ENCODE measurements at regions not wholly inside any gene's neighbourhood (a gene's known extent, or its start where the extent isn't known, plus 50 kb on each side); places are given as distances from the start of the nearest gene placed in this dataset.

- peak in 2 of 4 experiments; percentile 12 to 23 for DNase-seq
Observed at GRCh38 chr5:103461243-103461642, 101.3 kb downstream of the NUDT12 start.

DNA sequence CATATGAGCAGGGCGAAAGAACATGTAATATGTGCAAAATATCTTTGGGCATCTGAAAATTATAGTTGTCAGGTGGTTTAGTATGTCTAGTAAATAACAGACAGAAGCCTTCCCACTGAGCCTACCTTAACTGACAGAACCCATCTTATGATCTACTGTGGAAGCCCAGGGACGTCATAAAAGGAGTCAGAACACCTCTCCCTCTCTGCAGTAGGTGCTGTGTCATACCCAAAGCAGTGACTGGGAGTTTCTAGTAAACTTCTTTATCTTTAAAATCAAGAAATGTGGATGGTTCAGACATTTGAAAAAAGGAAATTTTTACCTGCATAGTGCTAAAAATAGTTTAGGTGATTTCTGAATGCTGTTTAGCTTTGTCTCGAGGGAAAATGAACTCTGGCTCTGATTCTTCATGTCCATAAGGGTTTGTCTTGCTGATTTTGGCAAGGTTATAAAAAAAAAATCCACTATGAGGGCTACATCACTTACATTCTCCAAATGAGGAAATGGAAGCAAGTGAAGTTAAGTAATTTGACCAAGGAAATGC is 104.0 kb downstream of the NUDT12 start:
- peak in 1 of 4 experiments; percentile 10 for DNase-seq

- DNase-seq, result no peak
Observed at GRCh38 chr5:103456476-103456875, 106.1 kb downstream of the NUDT12 start.

DNA sequence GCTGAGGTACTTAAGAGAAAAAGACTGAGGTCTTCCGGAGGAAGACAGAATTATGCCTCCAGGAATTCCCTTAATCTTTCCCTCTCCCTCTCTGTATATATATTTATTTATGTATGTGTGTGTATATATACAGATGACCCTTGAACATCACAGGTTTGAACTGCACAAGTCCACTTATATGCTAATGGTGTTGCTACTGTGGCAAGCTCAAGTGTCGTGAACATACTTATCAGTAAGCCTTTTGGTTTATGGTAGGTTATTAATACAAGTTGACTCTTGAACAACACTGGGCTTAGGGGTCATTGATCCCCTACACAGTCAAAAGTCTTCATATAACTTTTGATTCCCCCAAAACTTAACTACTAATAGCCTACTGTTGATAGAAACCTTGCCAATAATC is 106.8 kb downstream of the NUDT12 start:
- DNase-seq, result no peak

DNA sequence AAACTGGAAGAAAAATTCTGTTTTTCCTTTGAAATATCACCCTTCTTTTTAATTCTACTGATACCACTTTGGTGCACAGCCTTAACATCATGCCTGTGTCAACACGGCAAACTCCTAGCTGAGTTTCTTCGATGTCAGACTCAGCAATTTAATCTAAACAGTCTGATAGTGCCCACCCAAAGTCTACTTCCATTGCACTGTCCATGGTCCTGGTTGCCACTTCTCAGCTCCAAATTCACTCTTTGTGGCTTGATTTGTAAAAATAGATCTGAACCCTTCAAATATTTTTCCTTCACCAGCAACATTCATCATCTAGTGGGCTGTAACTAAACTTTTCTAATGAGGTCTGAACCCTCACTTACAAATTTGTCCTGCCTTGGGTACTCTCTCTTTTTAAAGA is 107.8 kb downstream of the NUDT12 start:
- no peak for DNase-seq

DNA sequence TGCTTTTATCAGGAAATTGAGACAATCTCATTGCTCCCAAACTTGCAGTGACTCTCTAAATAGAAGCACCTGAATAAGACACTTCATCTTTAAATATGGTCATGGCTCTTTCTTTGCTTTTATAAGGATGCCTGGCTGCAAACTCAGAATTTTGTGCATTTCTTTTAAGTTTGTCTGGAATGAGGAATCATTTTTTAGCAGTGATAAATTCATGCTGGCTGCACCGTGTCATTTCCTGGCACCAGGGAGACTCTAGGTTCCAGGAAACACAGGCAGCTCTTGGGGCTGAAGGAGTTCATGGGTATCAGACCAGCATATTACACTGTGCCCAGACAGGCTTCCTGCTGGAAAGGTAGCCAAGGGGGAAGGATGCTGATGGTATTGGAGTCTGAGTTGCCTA is 109.9 kb downstream of the NUDT12 start:
- no peak for DNase-seq

DNA sequence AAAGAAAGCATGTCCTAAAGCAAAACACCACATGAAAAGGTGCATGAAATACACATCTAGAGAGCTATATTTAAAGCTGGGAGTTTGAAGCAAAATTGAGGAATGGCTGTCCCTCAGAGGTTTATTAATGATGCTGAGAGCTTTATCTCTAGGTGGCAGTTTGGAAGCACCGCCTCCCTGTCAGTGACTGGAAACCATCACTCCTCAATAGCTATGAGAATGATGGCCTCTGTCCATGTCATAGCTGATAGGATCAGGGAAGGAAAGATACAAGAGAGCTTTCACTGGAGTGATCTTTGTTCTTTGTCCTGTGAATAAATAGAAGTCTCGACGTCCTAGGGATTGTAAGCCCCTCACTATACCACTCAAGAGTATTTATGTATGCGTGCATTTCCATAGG is 110.5 kb downstream of the NUDT12 start:
- no peak for DNase-seq

- DNase-seq, result no peak
Observed at GRCh38 chr5:103451261-103451660, 111.3 kb downstream of the NUDT12 start.

DNA sequence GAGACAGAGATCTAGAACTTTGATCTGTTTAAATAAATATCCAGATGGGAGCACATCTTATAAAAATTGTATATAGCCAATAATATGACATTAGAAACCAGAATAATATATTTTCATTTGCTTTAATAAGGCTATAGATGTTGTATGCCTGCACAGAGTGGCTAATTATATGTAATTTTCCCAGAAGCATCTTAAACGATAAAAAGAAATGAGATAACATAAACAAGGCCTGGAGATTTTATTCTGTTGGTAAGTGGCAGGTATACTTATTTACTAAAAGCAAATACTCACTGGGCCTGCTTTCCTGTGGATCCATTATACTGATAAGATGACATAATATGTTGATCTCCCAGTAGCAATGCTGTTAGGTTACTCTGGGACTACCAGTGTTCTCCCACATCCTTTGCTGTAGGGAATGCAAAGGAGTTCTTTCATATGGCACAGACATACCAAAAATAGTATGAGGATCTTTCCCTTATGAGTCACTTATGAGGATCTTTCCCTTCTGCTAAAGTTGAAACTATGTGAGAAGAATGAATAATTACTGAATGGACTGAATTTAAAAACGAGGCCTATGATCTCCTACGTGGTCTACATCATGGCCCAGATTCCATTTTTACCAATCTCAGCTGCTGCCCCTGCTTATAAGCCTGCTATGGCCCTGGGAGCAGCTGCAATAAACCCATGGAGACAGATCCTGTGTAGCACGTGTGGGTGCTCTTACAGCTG is 112.1 kb downstream of the NUDT12 start:
- DNase-seq, result no peak

DNA sequence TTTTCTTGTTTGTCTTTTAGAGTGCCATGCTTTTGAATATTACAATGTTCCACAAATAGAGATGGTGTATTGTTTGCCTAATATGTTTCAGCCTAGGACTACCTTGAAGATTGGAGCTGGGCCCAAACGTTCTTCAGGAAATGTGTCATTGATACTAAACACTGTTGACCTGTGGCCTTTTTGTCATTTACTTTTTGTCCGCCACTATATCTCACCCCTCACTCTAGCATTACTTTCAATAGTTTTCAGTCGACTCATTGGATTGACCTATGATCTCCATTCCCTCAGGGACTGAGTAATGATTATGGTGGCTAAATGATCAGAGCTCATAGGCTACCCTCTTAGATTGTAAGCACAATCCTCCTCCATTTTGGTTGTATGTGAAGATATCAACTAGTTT is 115.8 kb downstream of the NUDT12 start:
- DNase-seq, result no peak

- DNase-seq, result no peak
Observed at GRCh38 chr5:103445426-103446035, 117.1 kb downstream of the NUDT12 start.

DNA sequence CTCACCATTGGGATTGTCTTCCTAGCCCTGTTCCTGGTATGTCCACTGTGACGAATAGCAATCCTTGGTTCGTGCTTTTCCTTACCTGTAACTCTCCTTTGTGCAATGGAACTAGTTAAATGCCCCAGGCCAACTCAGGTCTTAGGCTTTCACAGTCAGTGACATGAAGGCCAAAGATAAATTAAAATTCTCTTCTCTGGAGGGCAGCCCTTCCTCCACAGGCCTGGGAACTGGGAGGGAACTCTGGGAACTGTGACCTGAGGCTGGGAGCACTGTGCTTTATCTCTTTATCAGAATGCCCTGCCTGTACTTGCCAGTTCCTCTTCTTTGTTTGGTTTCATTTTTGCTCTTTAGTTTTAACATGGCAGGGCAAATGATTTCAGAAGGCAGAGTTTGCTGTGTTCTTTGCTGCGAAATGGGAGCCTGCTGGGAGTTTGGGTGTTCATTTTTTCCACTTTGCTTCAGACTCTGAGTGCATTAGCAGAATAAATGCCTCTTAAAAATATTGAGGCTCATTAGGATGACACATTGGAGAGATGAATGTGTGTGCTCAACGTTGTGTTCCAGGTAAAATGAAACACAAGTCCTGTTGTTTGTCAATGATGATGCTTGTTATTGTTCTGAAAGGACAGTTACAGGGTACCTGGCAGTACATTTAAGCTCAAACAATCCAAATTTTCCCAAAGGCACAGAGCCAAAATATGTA is 118.1 kb downstream of the NUDT12 start:
- DNase-seq, result peak in 2 of 4 experiments; percentile 4 to 6

DNA sequence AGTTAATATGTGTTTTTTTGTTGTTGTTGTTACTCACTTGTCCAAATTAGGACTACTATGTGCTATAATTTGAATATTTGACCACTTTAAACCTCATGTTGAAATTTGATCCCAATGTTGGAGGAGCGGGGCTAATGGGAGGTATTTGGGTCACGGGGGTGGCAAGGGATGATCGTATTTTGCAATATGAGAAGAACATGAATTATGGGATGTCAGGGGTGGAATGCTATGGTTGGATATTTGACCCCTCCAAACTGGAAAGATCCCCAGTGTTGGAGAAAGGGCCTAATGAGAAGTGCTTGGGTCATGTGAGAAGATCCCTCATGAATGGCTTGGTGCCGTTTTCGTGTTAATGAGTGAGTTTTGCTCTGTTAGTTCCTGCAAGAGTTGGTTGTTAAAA is 119.8 kb downstream of the NUDT12 start:
- DNase-seq, result no peak

DNA sequence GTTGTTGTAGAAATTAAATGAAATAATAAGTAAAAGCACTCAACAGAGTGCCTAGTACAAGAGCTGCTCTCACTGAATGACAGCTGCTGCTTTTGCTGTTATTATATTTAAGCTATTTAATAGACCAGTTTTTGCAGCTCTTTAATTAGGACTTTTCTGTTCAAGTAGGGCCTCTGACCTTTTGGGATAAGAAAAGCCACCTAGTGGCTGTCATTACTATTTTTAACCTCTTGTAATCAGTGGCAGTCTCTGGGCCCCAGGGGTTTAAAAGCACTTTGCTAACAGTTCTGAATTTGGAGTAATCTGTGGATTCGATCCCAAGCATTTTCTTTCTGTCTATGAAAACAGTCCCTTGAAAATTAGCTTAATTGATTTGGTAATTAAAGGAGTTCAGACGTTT is 121.1 kb downstream of the NUDT12 start:
- peak in 1 of 4 experiments; percentile 12 for DNase-seq

DNA sequence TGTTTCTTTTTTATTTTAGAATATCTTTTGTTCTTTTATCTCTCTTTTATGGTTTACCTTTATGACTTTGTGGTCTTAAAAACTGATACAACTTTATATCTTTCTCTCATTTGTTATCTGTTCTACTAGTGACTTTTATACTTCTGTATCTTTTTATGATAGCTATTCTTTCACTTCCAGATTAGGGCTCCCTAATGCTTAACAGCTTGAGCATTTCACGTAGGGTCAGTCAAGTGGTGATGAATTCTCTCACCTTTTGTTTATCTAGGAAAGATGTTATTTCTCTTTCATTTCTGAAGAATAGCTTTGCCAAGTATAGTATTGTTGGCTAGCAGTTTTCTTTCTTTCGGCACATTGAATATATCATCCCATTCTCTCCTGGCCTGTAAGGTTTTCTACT is 123.6 kb downstream of the NUDT12 start:
- DNase-seq, result no peak

GRCh38 chr5:103436656-103437055 is 125.9 kb downstream of the NUDT12 start:
- DNase-seq, result no peak

GRCh38 chr5:103436112-103436511 is 126.5 kb downstream of the NUDT12 start:
- no peak for DNase-seq

- DNase-seq, result no peak
Observed at GRCh38 chr5:103435136-103435889, 127.3 kb downstream of the NUDT12 start.

GRCh38 chr5:103434057-103434456 is 128.5 kb downstream of the NUDT12 start:
- DNase-seq, result no peak

DNA sequence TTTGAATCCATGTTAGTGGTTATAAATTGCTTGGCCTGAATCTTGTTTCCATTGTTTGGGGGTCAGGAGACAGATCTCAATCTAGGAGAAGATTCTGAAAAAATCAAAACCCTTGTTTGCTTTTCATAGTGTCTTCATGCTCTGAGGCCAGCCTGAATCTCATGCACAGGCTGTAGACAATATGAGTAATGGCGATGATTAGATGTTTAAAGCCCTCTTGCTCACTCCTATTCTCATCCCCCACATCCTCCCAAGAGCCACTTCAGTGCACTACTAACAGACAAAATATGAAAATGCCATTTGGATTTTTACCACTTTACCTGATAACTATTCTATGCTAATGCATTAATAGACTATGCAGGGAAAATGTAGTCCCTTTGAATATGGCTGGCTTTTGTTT is 129.4 kb downstream of the NUDT12 start:
- DNase-seq, result no peak

GRCh38 chr5:103428923-103429322 is 133.7 kb downstream of the NUDT12 start:
- DNase-seq, result no peak

DNA sequence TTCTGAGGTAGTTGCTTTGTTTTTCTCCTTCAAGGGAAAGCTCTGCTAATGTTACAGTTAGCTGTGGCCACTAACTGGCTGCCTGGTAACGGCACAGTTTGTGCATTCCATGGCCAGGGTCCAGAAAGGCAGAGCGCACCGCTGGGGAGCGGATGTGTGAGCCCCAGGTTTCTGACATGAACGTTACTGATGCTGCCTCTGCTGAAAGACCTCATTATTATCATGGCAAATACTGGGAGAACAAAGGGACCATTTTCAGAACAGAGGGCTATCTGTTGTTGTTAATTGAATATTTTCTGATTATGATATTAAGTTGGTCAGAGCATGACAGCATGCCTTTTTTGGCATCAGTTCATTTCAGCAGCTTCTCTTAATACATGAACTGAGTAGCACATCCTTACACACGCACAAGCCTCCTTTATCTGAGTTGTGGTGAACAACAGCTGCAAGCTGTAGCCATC is 134.1 kb downstream of the NUDT12 start:
- no peak for DNase-seq

DNA sequence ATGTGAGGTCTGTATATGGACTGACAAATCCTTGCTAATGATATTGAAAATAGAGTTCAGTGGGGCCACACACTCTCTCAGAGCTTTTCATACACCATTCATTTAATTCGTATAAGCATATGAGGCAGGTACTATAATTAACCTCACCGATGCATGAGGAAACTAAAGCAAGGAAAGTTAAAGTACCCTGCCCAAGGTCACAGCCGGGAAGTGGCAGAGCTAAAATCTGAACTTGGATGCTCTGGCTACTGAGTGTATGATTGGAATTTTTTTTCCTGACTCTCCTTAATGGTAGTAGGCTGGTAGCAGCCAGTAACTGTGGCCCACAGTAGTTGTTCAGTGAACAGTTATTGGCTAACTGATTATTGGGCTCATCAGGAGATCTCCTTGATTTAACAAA is 135.3 kb downstream of the NUDT12 start:
- no peak for DNase-seq
